ENCODE measurements at regions not wholly inside any gene's neighbourhood (a gene's known extent, or its start where the extent isn't known, plus 50 kb on each side); places are given as distances from the start of the nearest gene placed in this dataset.

GRCh38 chr18:39274535-39274934, 1708.9 kb upstream of the CELF4 start:
- H3K4me3 ChIP-seq, result no peak overlapping the region
- no peak for DNase-seq
- no peaks in the 10 kb centered on the region for H3K36me3 ChIP-seq
- H3K9me3 ChIP-seq, result no peaks in the 10 kb centered on the region
- TF ChIP-seq POLR2A (IDR thresholded peaks at IDR 0.05) (no peak), CTCF (IDR thresholded peaks at IDR 0.05) (no peak)
- no peaks in the 10 kb centered on the region for H3K4me1 ChIP-seq
- no peaks in the 10 kb centered on the region for H3K27me3 ChIP-seq
- H3K27ac ChIP-seq, result no peak overlapping the region

GRCh38 chr18:39272230-39272629, 1706.6 kb upstream of the CELF4 start:
- H3K36me3 ChIP-seq, result no peaks in the 10 kb centered on the region
- no peak overlapping the region for H3K27ac ChIP-seq
- no peaks in the 10 kb centered on the region for H3K9me3 ChIP-seq
- no peak for DNase-seq
- TF ChIP-seq CTCF (IDR thresholded peaks at IDR 0.05), result no peak
- TF ChIP-seq POLR2A (IDR thresholded peaks at IDR 0.05), result no peak
- H3K4me3 ChIP-seq, result no peak overlapping the region
- no peaks in the 10 kb centered on the region for H3K27me3 ChIP-seq
- no peaks in the 10 kb centered on the region for H3K4me1 ChIP-seq

- H3K9me3 ChIP-seq, result no peaks in the 10 kb centered on the region
- no peak overlapping the region for H3K4me3 ChIP-seq
- TF ChIP-seq CTCF (IDR thresholded peaks at IDR 0.05), result no peak
- TF ChIP-seq POLR2A (IDR thresholded peaks at IDR 0.05), result no peak
- no peak for DNase-seq
- no peaks in the 10 kb centered on the region for H3K4me1 ChIP-seq
- H3K36me3 ChIP-seq, result no peaks in the 10 kb centered on the region
- H3K27ac ChIP-seq, result no peak overlapping the region
- no peaks in the 10 kb centered on the region for H3K27me3 ChIP-seq
Observed at GRCh38 chr18:39271654-39272053, 1706.1 kb upstream of the CELF4 start.

GRCh38 chr18:39260565-39260964, 1695.0 kb upstream of the CELF4 start:
- Histone ChIP-seq H3K27ac (no peak overlapping the region), H3K27me3 (no peaks in the 10 kb centered on the region), H3K36me3 (no peaks in the 10 kb centered on the region), H3K9me3 (no peaks in the 10 kb centered on the region), H3K4me1 (no peaks in the 10 kb centered on the region), H3K4me3 (no peak overlapping the region)
- no peak for TF ChIP-seq POLR2A (IDR thresholded peaks at IDR 0.05)
- TF ChIP-seq CTCF (IDR thresholded peaks at IDR 0.05), result no peak
- DNase-seq, result no peak

GRCh38 chr18:39259736-39260135, 1694.1 kb upstream of the CELF4 start:
- TF ChIP-seq POLR2A (IDR thresholded peaks at IDR 0.05), result no peak
- TF ChIP-seq CTCF (IDR thresholded peaks at IDR 0.05), result no peak
- Histone ChIP-seq H3K27ac (no peak overlapping the region), H3K4me3 (no peak overlapping the region), H3K4me1 (no peaks in the 10 kb centered on the region), H3K36me3 (no peaks in the 10 kb centered on the region), H3K27me3 (no peaks in the 10 kb centered on the region), H3K9me3 (no peaks in the 10 kb centered on the region)
- no peak for DNase-seq

GRCh38 chr18:39244242-39244641, 1678.6 kb upstream of the CELF4 start:
- no peak for DNase-seq
- Histone ChIP-seq H3K9me3 (no peaks in the 10 kb centered on the region), H3K27me3 (no peaks in the 10 kb centered on the region), H3K36me3 (no peaks in the 10 kb centered on the region), H3K4me3 (no peak overlapping the region), H3K27ac (no peak overlapping the region), H3K4me1 (no peaks in the 10 kb centered on the region)
- TF ChIP-seq POLR2A (IDR thresholded peaks at IDR 0.05) (no peak), CTCF (IDR thresholded peaks at IDR 0.05) (no peak)

Measured in Peyer's patch (tissue), 4 donors.